K562 (cell line): ENCODE measurements at regions not wholly inside any gene's neighbourhood (a gene's known extent, or its start where the extent isn't known, plus 50 kb on each side); places are given as distances from the start of the nearest gene placed in this dataset.

Source experiments
- ATAC-seq: fragments of 200-7000 bp; cut with Tn5 transposase; 3 replicates; pipeline ENCODE4 v1.9.1; 2020; ENCODE audit warnings: moderate library complexity
- BruUV-seq: library from RNA; stranded (reverse); fragments of 400-500 nt; replicated peaks from 2 replicates; lab custom pipeline; 2021; lab: Mats Ljungman, UMichigan
- CTCF ChIA-PET: fragments of 300-600 bp; formaldehyde crosslinking; extraction: SDS; loops from one replicate; lab custom pipeline; 2021; ENCODE audit warnings: low intra/inter-chr PET ratio; lab: Yijun Ruan, JAX
- POLR2A ChIA-PET: fragments of 300-600, 350-650 bp; sonication (Branson Sonifier 250); formaldehyde crosslinking; extraction: SDS; loops from one replicate; lab custom pipeline; 2021; ENCODE audit warnings: antibody characterized with exemption, inconsistent platforms; lab: Yijun Ruan, JAX
- DNase-seq, 4 experiments: peaks; one replicate each; pipeline versions ENCODE4 v3.0.0 to v3.0.0-alpha.2; 2011 to 2018; ENCODE audit warnings: low spot score in 3 of 4, mixed read lengths in 3 of 4; ENCODE audit errors: extremely low read depth in 1 of 4
- FAIRE-seq: peaks from 2 replicates; lab custom pipeline; 2011; peaks lifted over from hg19 to GRCh38; lab: Jason Lieb, UNC
- H2AFZ ChIP-seq: 2 replicates; pipeline ENCODE4 v1.6.0; 2011; ENCODE audit warnings: low read depth, low read length, control low read depth, inconsistent platforms
- H3K27ac ChIP-seq: fragments of 200-600 bp; 3 replicates; pipeline ENCODE4 v1.8.0; 2011; ENCODE audit warnings: low read depth, mild to moderate bottlenecking, control low read depth, inconsistent platforms, low read length, moderate library complexity, mixed read lengths; ENCODE audit errors: extremely low read depth
- H3K27me3 ChIP-seq, 2 experiments: fragments of 300-600 bp in 1 of 2; 2 replicates in 1 of 2; 3 replicates in 1 of 2; pipeline versions ENCODE4 v1.6.0 to v1.8.0; 2011; ENCODE audit warnings: inconsistent platforms in 2 of 2, low read length in 2 of 2, mild to moderate bottlenecking in 1 of 2, mixed read lengths in 1 of 2, moderate library complexity in 1 of 2; ENCODE audit not compliant: control insufficient read depth in 2 of 2, insufficient read depth in 2 of 2
- H3K36me3 ChIP-seq: fragments of 300-600 bp; 3 replicates; pipeline ENCODE4 v1.8.0; 2011; ENCODE audit warnings: mild to moderate bottlenecking, low read length, inconsistent platforms; ENCODE audit not compliant: control insufficient read depth, insufficient read depth
- H3K4me1 ChIP-seq, 2 experiments: fragments of 200-600 bp in 1 of 2; replicated peaks in 1 of 2; 2 replicates in 1 of 2; 3 replicates in 1 of 2; pipeline versions ENCODE4 v1.5.1 to v1.8.0; 2011; ENCODE audit warnings: inconsistent platforms in 2 of 2, low read length in 2 of 2, mild to moderate bottlenecking in 1 of 2, mixed read lengths in 1 of 2, moderate library complexity in 1 of 2; ENCODE audit not compliant: control insufficient read depth in 2 of 2, insufficient read depth in 2 of 2
- H3K4me2 ChIP-seq: 2 replicates; pipeline ENCODE4 v1.6.1; 2011; ENCODE audit warnings: low read length, control low read depth, inconsistent platforms, mixed read lengths; ENCODE audit not compliant: insufficient read depth
- H3K4me3 ChIP-seq: fragments of 200-600 bp; sonication (generic), shearing (Covaris generic); 2 replicates; pipeline ENCODE4 v1.5.1; 2016; ENCODE audit warnings: control low read depth, inconsistent platforms
- H3K79me2 ChIP-seq: fragments of 200-600 bp; 3 replicates; pipeline ENCODE4 v1.8.0; 2011; ENCODE audit warnings: low read length, inconsistent platforms; ENCODE audit not compliant: control insufficient read depth, insufficient read depth
- H3K9ac ChIP-seq, 2 experiments: 2 replicates each; pipeline versions ENCODE4 v1.6.0 to v1.6.1; 2011; ENCODE audit warnings: low read depth in 2 of 2, low read length in 2 of 2, control low read depth in 1 of 2, inconsistent platforms in 1 of 2, mild to moderate bottlenecking in 1 of 2, mixed read lengths in 1 of 2; ENCODE audit not compliant: insufficient read depth in 1 of 2
- H3K9me1 ChIP-seq: one replicate; pipeline ENCODE4 v1.6.0; 2011; ENCODE audit warnings: inconsistent platforms, mild to moderate bottlenecking, low read length, moderate library complexity; ENCODE audit not compliant: control insufficient read depth, insufficient read depth
- H3K9me3 ChIP-seq: replicated peaks from 2 replicates; pipeline ENCODE4 v1.5.1; 2011; ENCODE audit warnings: low read depth, low read length, inconsistent platforms; ENCODE audit not compliant: control insufficient read depth, insufficient read depth
- H4K20me1 ChIP-seq: replicated peaks from 2 replicates; pipeline ENCODE4 v1.6.1; 2011; ENCODE audit warnings: low read length, inconsistent platforms, mixed read lengths; ENCODE audit not compliant: control insufficient read depth, insufficient read depth
- E2F3 ChIP-seq: fragments of 250-450 bp; sonication (Bioruptor Pico); IDR thresholded peaks from 2 replicates; pipeline ENCODE4 v1.4.0; 2020; ENCODE audit warnings: mild to moderate bottlenecking
- NFYB ChIP-seq: IDR thresholded peaks from 2 replicates; pipeline ENCODE4 v1.6.1; 2011; ENCODE audit warnings: mild to moderate bottlenecking, moderate library complexity; ENCODE audit not compliant: insufficient read length; ENCODE audit errors: extremely low read depth
- STAG1 ChIP-seq: sonication (generic); formaldehyde crosslinking; IDR thresholded peaks from 2 replicates; pipeline ENCODE4 v1.5.0; 2020; ENCODE audit warnings: missing genetic modification reagents, borderline replicate concordance
- TCF7L2 ChIP-seq: fragments of 150-350 bp; IDR thresholded peaks from 2 replicates; pipeline ENCODE4 v1.6.1; 2016; ENCODE audit warnings: low read depth, mild to moderate bottlenecking, low read length, moderate library complexity
- XRCC5 ChIP-seq: fragments of 200-400 bp; formaldehyde crosslinking; IDR thresholded peaks from 2 replicates; pipeline ENCODE4 v1.6.1; 2017; ENCODE audit warnings: low read depth, mild to moderate bottlenecking, low read length
- ZKSCAN1 ChIP-seq: fragments of 150-350 bp; IDR thresholded peaks from 2 replicates; pipeline ENCODE4 v1.6.1; 2016; ENCODE audit warnings: low read depth, low read length
- ZNF282 ChIP-seq: sonication (generic); formaldehyde crosslinking; IDR thresholded peaks from 2 replicates; pipeline ENCODE4 v1.8.1; 2023; ENCODE audit warnings: missing genetic modification reagents
- ZNF347 ChIP-seq: fragments of 450-650 bp; formaldehyde crosslinking; IDR thresholded peaks from 2 replicates; pipeline ENCODE4 v1.4.0; 2020; ENCODE audit warnings: low read depth, mild to moderate bottlenecking, moderate library complexity
- WGBS: fragments of 100-300 bp; shearing (Covaris generic); methylation state at CpG from one replicate; pipeline ENCODE4 v1.1.6; 2016; ENCODE audit warnings: low coverage, mixed read lengths; ENCODE audit not compliant: insufficient coverage; ENCODE audit errors: missing lambda C conversion rate; 5-methylcytosine and 5-hydroxymethylcytosine counted together
- in situ Hi-C: fragments of 300-500 bp; cut with MboI; formaldehyde crosslinking; loops from 4 replicates; pipeline ENCODE4 v1.15.0; 2018; ENCODE audit warnings: inconsistent platforms, mixed read lengths
- intact Hi-C: fragments of 100-400 bp; cut with micrococcal nuclease; formaldehyde crosslinking; loops from 2 replicates; pipeline ENCODE4 v1.14.2; 2022

- TF ChIP-seq XRCC5 (no peak), STAG1 (no peak)
Measured at GRCh38 chr5:158431369-158432029, 572.6 kb upstream of the CLINT1 start (continued).

GRCh38 chr5:158430798-158431167 is 571.8 kb upstream of the CLINT1 start:
- Histone ChIP-seq H3K4me1 (no peaks in the 10 kb centered on the region), H3K79me2 (no peaks in the 10 kb centered on the region), H3K9me3 (no peaks in the 10 kb centered on the region), H3K9ac (no peak overlapping the region), H3K36me3 (no peaks in the 10 kb centered on the region), H3K27me3 (no peaks in the 10 kb centered on the region), H2AFZ (no peak overlapping the region), H4K20me1 (no peaks in the 10 kb centered on the region), H3K4me3 (no peak overlapping the region), H3K4me2 (no peak overlapping the region), H3K27ac (no peak overlapping the region), H3K9me1 (no peaks in the 10 kb centered on the region)
- no peak for FAIRE-seq
- ChIA-PET CTCF (no interaction called here), POLR2A (no interaction called here)
- WGBS = 0% methylated on average over 2 of the region's 2 CpGs
- TF ChIP-seq ZNF347 (CRISPR knock-in tag) (no peak), NFYB (no peak), ZKSCAN1 (no peak), E2F3 (CRISPR knock-in tag) (no peak), TCF7L2 (no peak), ZNF282 (CRISPR knock-in tag) (no peak)
- no TSS peak for BruUV-seq
- intact Hi-C loops (no loop called here), in situ Hi-C loops (no loop called here)
- no peak for ATAC-seq
- no peak for DNase-seq
